Testis (tissue), 2 donors: ENCODE measurements at regions not wholly inside any gene's neighbourhood (a gene's known extent, or its start where the extent isn't known, plus 50 kb on each side); places are given as distances from the start of the nearest gene placed in this dataset.

Experiments used
- CTCF ChIP-seq, 3 experiments: fragments of 450-650 bp in 2 of 3; fragments of 200-600 bp in 1 of 3; sonication (generic) in 1 of 3; IDR thresholded peaks; one replicate each; pipeline ENCODE4 v1.5.1; 2016 to 2019; ENCODE audit warnings: antibody characterized with exemption in 3 of 3, mild to moderate bottlenecking in 2 of 3, moderate library complexity in 1 of 3
- POLR2A ChIP-seq: fragments of 450-650 bp; IDR thresholded peaks from one replicate; pipeline ENCODE4 v1.6.1; 2017; ENCODE audit warnings: antibody characterized with exemption, mild to moderate bottlenecking, moderate library complexity

- TF ChIP-seq CTCF (IDR thresholded peaks at IDR 0.05) (no peak), POLR2A (no peak)
These were observed 334.9 kb upstream of the TBC1D5 start for GRCh38 chr3:18077128-18077840.
